Suprapubic skin (tissue), 4 donors: ENCODE measurements at regions not wholly inside any gene's neighbourhood (a gene's known extent, or its start where the extent isn't known, plus 50 kb on each side); places are given as distances from the start of the nearest gene placed in this dataset.
"Not testable (repeated sequence)": the region's sequence is repeated elsewhere in the genome, so short reads cannot be mapped to it uniquely, and the experiment has no call there.

ENCODE experiments used
- EP300 ChIP-seq: sonication (generic); formaldehyde crosslinking; IDR thresholded peaks from one replicate; pipeline ENCODE4 v1.6.1; 2017; ENCODE audit warnings: antibody characterized with exemption
- POLR2A ChIP-seq, 2 donors: fragments of 450-650 bp; IDR thresholded peaks; one replicate each; pipeline ENCODE4 v1.6.1; 2017; ENCODE audit warnings: antibody characterized with exemption in 2 of 2, mild to moderate bottlenecking in 2 of 2, moderate library complexity in 2 of 2
- POLR2AphosphoS5 ChIP-seq, 3 donors: sonication (generic); formaldehyde crosslinking; IDR thresholded peaks; one replicate each; pipeline ENCODE4 v1.6.1; 2017; ENCODE audit warnings: antibody characterized with exemption in 3 of 3
- TF ChIP-seq, protein P1 (sequence below), 2 donors: fragments of 200-600 bp in 1 of 2; fragments of 450-650 bp in 1 of 2; sonication (generic) in 1 of 2; IDR thresholded peaks; one replicate each; pipeline ENCODE4 v1.5.1; 2016 to 2019; ENCODE audit warnings: antibody characterized with exemption in 2 of 2, mild to moderate bottlenecking in 1 of 2, moderate library complexity in 1 of 2

- TF ChIP-seq, protein P1, sequence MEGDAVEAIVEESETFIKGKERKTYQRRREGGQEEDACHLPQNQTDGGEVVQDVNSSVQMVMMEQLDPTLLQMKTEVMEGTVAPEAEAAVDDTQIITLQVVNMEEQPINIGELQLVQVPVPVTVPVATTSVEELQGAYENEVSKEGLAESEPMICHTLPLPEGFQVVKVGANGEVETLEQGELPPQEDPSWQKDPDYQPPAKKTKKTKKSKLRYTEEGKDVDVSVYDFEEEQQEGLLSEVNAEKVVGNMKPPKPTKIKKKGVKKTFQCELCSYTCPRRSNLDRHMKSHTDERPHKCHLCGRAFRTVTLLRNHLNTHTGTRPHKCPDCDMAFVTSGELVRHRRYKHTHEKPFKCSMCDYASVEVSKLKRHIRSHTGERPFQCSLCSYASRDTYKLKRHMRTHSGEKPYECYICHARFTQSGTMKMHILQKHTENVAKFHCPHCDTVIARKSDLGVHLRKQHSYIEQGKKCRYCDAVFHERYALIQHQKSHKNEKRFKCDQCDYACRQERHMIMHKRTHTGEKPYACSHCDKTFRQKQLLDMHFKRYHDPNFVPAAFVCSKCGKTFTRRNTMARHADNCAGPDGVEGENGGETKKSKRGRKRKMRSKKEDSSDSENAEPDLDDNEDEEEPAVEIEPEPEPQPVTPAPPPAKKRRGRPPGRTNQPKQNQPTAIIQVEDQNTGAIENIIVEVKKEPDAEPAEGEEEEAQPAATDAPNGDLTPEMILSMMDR (IDR thresholded peaks at IDR 0.05): not testable (repeated sequence)
- TF ChIP-seq POLR2A (IDR thresholded peaks at IDR 0.05); EP300; POLR2AphosphoS5 (IDR thresholded peaks at IDR 0.05): not testable (repeated sequence)
Observed at GRCh38 chrX:103432841-103433240, 56.5 kb downstream of the BEX3 start.
